Ishikawa (cell line): ENCODE measurements at regions not wholly inside any gene's neighbourhood (a gene's known extent, or its start where the extent isn't known, plus 50 kb on each side); places are given as distances from the start of the nearest gene placed in this dataset.

ENCODE experiments used
- CEBPB ChIP-seq: IDR thresholded peaks from 2 replicates; pipeline ENCODE4 v1.6.1; 2012
- CREB1 ChIP-seq: IDR thresholded peaks from 2 replicates; pipeline ENCODE4 v1.6.1; 2012; ENCODE audit warnings: low read depth
- EGR1 ChIP-seq: IDR thresholded peaks from 2 replicates; pipeline ENCODE4 v1.6.1; 2012
- EP300 ChIP-seq: IDR thresholded peaks from 2 replicates; pipeline ENCODE4 v1.6.1; 2012; ENCODE audit warnings: borderline replicate concordance
- FOXM1 ChIP-seq: IDR thresholded peaks from 2 replicates; pipeline ENCODE4 v1.6.1; 2012; ENCODE audit warnings: low read depth, borderline replicate concordance
- MAX ChIP-seq: IDR thresholded peaks from 2 replicates; pipeline ENCODE4 v1.6.1; 2012
- NFIC ChIP-seq: IDR thresholded peaks from 2 replicates; pipeline ENCODE4 v1.6.1; 2012
- RAD21 ChIP-seq: IDR thresholded peaks from 2 replicates; pipeline ENCODE4 v1.6.1; 2012; ENCODE audit warnings: low read depth
- REST ChIP-seq: IDR thresholded peaks from 2 replicates; pipeline ENCODE4 v1.6.1; 2012; ENCODE audit warnings: low read depth, mild to moderate bottlenecking
- TAF1 ChIP-seq: IDR thresholded peaks from 2 replicates; pipeline ENCODE4 v1.6.1; 2012; ENCODE audit warnings: low read depth, mild to moderate bottlenecking
- TCF12 ChIP-seq: IDR thresholded peaks from 2 replicates; pipeline ENCODE4 v1.6.1; 2012; ENCODE audit warnings: low read depth
- TEAD4 ChIP-seq: IDR thresholded peaks from 2 replicates; pipeline ENCODE4 v1.6.1; 2012
- USF1 ChIP-seq: IDR thresholded peaks from 2 replicates; pipeline ENCODE4 v1.6.1; 2012
- YY1 ChIP-seq: IDR thresholded peaks from 2 replicates; pipeline ENCODE4 v1.6.1; 2012; ENCODE audit warnings: low read depth
- ZBTB7A ChIP-seq: IDR thresholded peaks from 2 replicates; pipeline ENCODE4 v1.6.1; 2012; ENCODE audit warnings: low read depth

GRCh38 chr6:81226957-81227356 lies 525.5 kb downstream of the TENT5A start:
- no peak for TF ChIP-seq TCF12

- no peak for TF ChIP-seq NFIC
- no peak for TF ChIP-seq EGR1
- TF ChIP-seq MAX, result no peak
- TF ChIP-seq REST, result no peak
- no peak for TF ChIP-seq CREB1
- no peak for TF ChIP-seq TEAD4
- no peak for TF ChIP-seq EP300
- TF ChIP-seq YY1, result no peak
Observed at GRCh38 chr6:81216668-81217067, 535.8 kb downstream of the TENT5A start.

GRCh38 chr6:81215092-81215432 lies 537.4 kb downstream of the TENT5A start:
- no peak for TF ChIP-seq RAD21
- TF ChIP-seq NFIC, result no peak
- TF ChIP-seq TAF1, result no peak
- TF ChIP-seq YY1, result no peak
- TF ChIP-seq TEAD4, result no peak
- no peak for TF ChIP-seq FOXM1
- TF ChIP-seq EGR1, result no peak
- no peak for TF ChIP-seq ZBTB7A
- TF ChIP-seq TCF12, result no peak
- TF ChIP-seq MAX, result no peak
- no peak for TF ChIP-seq REST
- no peak for TF ChIP-seq CEBPB

- TF ChIP-seq TAF1 (no peak), RAD21 (no peak), EP300 (no peak), NFIC (no peak), YY1 (no peak), USF1 (no peak), CEBPB (no peak), FOXM1 (no peak), EGR1 (no peak)
Observed at GRCh38 chr6:81214414-81215091, 537.9 kb downstream of the TENT5A start.

GRCh38 chr6:81204731-81205130 lies 547.8 kb downstream of the TENT5A start:
- no peak for TF ChIP-seq NFIC
- TF ChIP-seq CREB1, result no peak
- TF ChIP-seq TEAD4, result no peak
- TF ChIP-seq ZBTB7A, result no peak
- TF ChIP-seq EP300, result no peak
- TF ChIP-seq FOXM1, result no peak
- TF ChIP-seq CEBPB, result no peak
- no peak for TF ChIP-seq REST
- TF ChIP-seq RAD21, result no peak
- TF ChIP-seq TAF1, result no peak
- no peak for TF ChIP-seq MAX
- no peak for TF ChIP-seq USF1
- TF ChIP-seq YY1, result no peak
- TF ChIP-seq EGR1, result no peak
- TF ChIP-seq TCF12, result no peak
